ENCODE measurements at regions not wholly inside any gene's neighbourhood (a gene's known extent, or its start where the extent isn't known, plus 50 kb on each side); places are given as distances from the start of the nearest gene placed in this dataset.
"Not testable (repeated sequence)": the region's sequence is repeated elsewhere in the genome, so short reads cannot be mapped to it uniquely, and the experiment has no call there.

- Histone ChIP-seq H2AFZ (ENCODE audit: low read depth, low read length) (no peak overlapping the region), H3K9me3 (ENCODE audit: low read length) (no peaks in the 10 kb centered on the region)
These were observed 707.8 kb downstream of the XPNPEP1 start for GRCh38 chr10:109215291-109216075.

DNA sequence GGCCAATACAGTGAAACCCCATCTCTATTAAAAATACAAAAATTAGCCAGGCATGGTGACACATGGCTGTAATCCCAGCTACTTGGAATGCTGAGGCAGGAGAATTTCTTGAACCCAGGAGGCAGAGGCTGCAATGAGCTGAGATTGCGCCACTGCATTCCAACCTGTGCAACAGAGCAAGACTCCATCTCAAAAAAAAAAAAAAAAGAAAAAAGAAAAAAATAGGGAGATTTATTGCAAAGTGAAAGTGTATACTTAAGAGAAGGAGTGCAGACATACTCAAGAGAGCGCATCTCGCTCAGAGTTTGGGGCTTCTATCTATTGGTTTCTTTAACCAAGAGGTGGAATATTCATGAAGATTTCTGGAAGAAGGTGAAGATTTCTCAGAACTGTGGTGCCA is 708.4 kb downstream of the XPNPEP1 start:
- H4K20me1 ChIP-seq (ENCODE audit: insufficient read depth); H3K27me3 ChIP-seq (ENCODE audit: insufficient read depth, low read depth, low read length); H3K9me2 ChIP-seq (ENCODE audit: insufficient read depth, low read length); H3K79me2 ChIP-seq (replicated peaks; ENCODE audit: insufficient read depth, low read length); H3F3A ChIP-seq (ENCODE audit: insufficient read depth, low read length, poor library complexity, severe bottlenecking); H3K4me3 ChIP-seq (ENCODE audit: low read length); H3K36me3 ChIP-seq (ENCODE audit: insufficient read depth, low read length); H3K9me3 ChIP-seq (ENCODE audit: low read length); H3K4me2 ChIP-seq (ENCODE audit: low read length); H3K27ac ChIP-seq (ENCODE audit: low read length); H3K9ac ChIP-seq (ENCODE audit: low read length); H2AFZ ChIP-seq (ENCODE audit: low read depth, low read length): not testable (repeated sequence)

More at GRCh38 chr10:109215291-109216075, 707.8 kb downstream of the XPNPEP1 start:
- no peaks in the 10 kb centered on the region for H3K36me3 ChIP-seq (ENCODE audit: insufficient read depth, low read length)
- H3K27me3 ChIP-seq (ENCODE audit: insufficient read depth, low read depth, low read length), result no peaks in the 10 kb centered on the region
- H3K9me2 ChIP-seq (ENCODE audit: insufficient read depth, low read length), result no peaks in the 10 kb centered on the region
- no peaks in the 10 kb centered on the region for H3K79me2 ChIP-seq (replicated peaks; ENCODE audit: insufficient read depth, low read length)
- TF ChIP-seq RAD21 (conservative IDR thresholded peaks at IDR 0.05) (no peak), POLR2AphosphoS5 (IDR thresholded peaks at IDR 0.05) (no peak), SMC3 (conservative IDR thresholded peaks at IDR 0.05; ENCODE audit: poor library complexity) (no peak), TAF1 (IDR thresholded peaks at IDR 0.05; ENCODE audit: low read depth) (no peak), MXI1 (conservative IDR thresholded peaks at IDR 0.05; ENCODE audit: poor library complexity, severe bottlenecking) (no peak), EP300 (conservative IDR thresholded peaks at IDR 0.05; ENCODE audit: poor library complexity, severe bottlenecking) (no peak)
- TF ChIP-seq, protein P1, sequence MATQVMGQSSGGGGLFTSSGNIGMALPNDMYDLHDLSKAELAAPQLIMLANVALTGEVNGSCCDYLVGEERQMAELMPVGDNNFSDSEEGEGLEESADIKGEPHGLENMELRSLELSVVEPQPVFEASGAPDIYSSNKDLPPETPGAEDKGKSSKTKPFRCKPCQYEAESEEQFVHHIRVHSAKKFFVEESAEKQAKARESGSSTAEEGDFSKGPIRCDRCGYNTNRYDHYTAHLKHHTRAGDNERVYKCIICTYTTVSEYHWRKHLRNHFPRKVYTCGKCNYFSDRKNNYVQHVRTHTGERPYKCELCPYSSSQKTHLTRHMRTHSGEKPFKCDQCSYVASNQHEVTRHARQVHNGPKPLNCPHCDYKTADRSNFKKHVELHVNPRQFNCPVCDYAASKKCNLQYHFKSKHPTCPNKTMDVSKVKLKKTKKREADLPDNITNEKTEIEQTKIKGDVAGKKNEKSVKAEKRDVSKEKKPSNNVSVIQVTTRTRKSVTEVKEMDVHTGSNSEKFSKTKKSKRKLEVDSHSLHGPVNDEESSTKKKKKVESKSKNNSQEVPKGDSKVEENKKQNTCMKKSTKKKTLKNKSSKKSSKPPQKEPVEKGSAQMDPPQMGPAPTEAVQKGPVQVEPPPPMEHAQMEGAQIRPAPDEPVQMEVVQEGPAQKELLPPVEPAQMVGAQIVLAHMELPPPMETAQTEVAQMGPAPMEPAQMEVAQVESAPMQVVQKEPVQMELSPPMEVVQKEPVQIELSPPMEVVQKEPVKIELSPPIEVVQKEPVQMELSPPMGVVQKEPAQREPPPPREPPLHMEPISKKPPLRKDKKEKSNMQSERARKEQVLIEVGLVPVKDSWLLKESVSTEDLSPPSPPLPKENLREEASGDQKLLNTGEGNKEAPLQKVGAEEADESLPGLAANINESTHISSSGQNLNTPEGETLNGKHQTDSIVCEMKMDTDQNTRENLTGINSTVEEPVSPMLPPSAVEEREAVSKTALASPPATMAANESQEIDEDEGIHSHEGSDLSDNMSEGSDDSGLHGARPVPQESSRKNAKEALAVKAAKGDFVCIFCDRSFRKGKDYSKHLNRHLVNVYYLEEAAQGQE (IDR thresholded peaks at IDR 0.05; ENCODE audit: borderline replicate concordance), result no peak
- TF ChIP-seq, protein P2, sequence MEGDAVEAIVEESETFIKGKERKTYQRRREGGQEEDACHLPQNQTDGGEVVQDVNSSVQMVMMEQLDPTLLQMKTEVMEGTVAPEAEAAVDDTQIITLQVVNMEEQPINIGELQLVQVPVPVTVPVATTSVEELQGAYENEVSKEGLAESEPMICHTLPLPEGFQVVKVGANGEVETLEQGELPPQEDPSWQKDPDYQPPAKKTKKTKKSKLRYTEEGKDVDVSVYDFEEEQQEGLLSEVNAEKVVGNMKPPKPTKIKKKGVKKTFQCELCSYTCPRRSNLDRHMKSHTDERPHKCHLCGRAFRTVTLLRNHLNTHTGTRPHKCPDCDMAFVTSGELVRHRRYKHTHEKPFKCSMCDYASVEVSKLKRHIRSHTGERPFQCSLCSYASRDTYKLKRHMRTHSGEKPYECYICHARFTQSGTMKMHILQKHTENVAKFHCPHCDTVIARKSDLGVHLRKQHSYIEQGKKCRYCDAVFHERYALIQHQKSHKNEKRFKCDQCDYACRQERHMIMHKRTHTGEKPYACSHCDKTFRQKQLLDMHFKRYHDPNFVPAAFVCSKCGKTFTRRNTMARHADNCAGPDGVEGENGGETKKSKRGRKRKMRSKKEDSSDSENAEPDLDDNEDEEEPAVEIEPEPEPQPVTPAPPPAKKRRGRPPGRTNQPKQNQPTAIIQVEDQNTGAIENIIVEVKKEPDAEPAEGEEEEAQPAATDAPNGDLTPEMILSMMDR (IDR thresholded peaks at IDR 0.05; ENCODE audit: poor library complexity, severe bottlenecking), result no peak
- H3F3A ChIP-seq (ENCODE audit: insufficient read depth, low read length, poor library complexity, severe bottlenecking), result no peaks in the 10 kb centered on the region
- no peak overlapping the region for H3K4me3 ChIP-seq (ENCODE audit: low read length)
- H4K20me1 ChIP-seq (ENCODE audit: insufficient read depth), result no peaks in the 10 kb centered on the region
- no peak overlapping the region for H3K9ac ChIP-seq (ENCODE audit: low read length)
- H3K27ac ChIP-seq (ENCODE audit: low read length), result no peak overlapping the region
- H3K4me2 ChIP-seq (ENCODE audit: low read length), result no peak overlapping the region

- Histone ChIP-seq H3K4me2 (ENCODE audit: low read length) (no peak overlapping the region), H3K79me2 (replicated peaks; ENCODE audit: insufficient read depth, low read length) (no peaks in the 10 kb centered on the region), H3K27me3 (ENCODE audit: insufficient read depth, low read depth, low read length) (no peaks in the 10 kb centered on the region), H4K20me1 (ENCODE audit: insufficient read depth) (no peaks in the 10 kb centered on the region), H3K9me2 (ENCODE audit: insufficient read depth, low read length) (no peaks in the 10 kb centered on the region), H2AFZ (ENCODE audit: low read depth, low read length) (no peak overlapping the region), H3K27ac (ENCODE audit: low read length) (no peak overlapping the region), H3F3A (ENCODE audit: insufficient read depth, low read length, poor library complexity, severe bottlenecking) (no peaks in the 10 kb centered on the region), H3K9me3 (ENCODE audit: low read length) (no peaks in the 10 kb centered on the region), H3K9ac (ENCODE audit: low read length) (no peak overlapping the region), H3K36me3 (ENCODE audit: insufficient read depth, low read length) (no peaks in the 10 kb centered on the region), H3K4me3 (ENCODE audit: low read length) (no peak overlapping the region)
- TF ChIP-seq TAF1 (IDR thresholded peaks at IDR 0.05; ENCODE audit: low read depth), result no peak
- no peak for TF ChIP-seq MXI1 (conservative IDR thresholded peaks at IDR 0.05; ENCODE audit: poor library complexity, severe bottlenecking)
- TF ChIP-seq, protein P2 (IDR thresholded peaks at IDR 0.05; ENCODE audit: poor library complexity, severe bottlenecking), result no peak
- no peak for TF ChIP-seq EP300 (conservative IDR thresholded peaks at IDR 0.05; ENCODE audit: poor library complexity, severe bottlenecking)
- no peak for TF ChIP-seq POLR2AphosphoS5 (IDR thresholded peaks at IDR 0.05)
These were observed 716.0 kb downstream of the XPNPEP1 start for GRCh38 chr10:109207361-109207760.
